Gastroesophageal sphincter (tissue), 4 donors: ENCODE measurements at regions not wholly inside any gene's neighbourhood (a gene's known extent, or its start where the extent isn't known, plus 50 kb on each side); places are given as distances from the start of the nearest gene placed in this dataset.

Experiments
- ATAC-seq: fragments of 150-250 bp; one replicate; pipeline ENCODE4 v1.9.1; 2016; ENCODE audit warnings: mild to moderate bottlenecking, moderate library complexity
- H3K27ac ChIP-seq, 4 donors: fragments of 200-600 bp; sonication (generic) in 3 of 4; 1 replicate in 3 of 4; 2 replicates in 1 of 4; pipeline ENCODE4 v1.5.1; 2016 to 2019
- H3K27me3 ChIP-seq: fragments of 200-600 bp; sonication (generic); one replicate; pipeline ENCODE4 v1.5.1; 2019
- H3K36me3 ChIP-seq, 2 donors: fragments of 200-600 bp; sonication (generic); one replicate each; pipeline ENCODE4 v1.5.1; 2019; ENCODE audit warnings: control low read depth in 1 of 2
- H3K4me1 ChIP-seq, 3 donors: fragments of 200-600 bp; sonication (generic); 1 replicate in 2 of 3; 2 replicates in 1 of 3; pipeline ENCODE4 v1.5.1; 2016 to 2019; ENCODE audit warnings: control low read depth in 2 of 3
- H3K4me3 ChIP-seq, 2 donors: fragments of 200-600 bp; sonication (generic); one replicate each; pipeline ENCODE4 v1.5.1; 2019; ENCODE audit warnings: mild to moderate bottlenecking in 1 of 2, moderate library complexity in 1 of 2
- H3K9me3 ChIP-seq, 3 donors: fragments of 200-600 bp; sonication (generic); one replicate each; pipeline ENCODE4 v1.5.1; 2017 to 2019; ENCODE audit warnings: control low read depth in 2 of 3
- CTCF ChIP-seq, 4 experiments: fragments of 200-600 bp in 2 of 4; fragments of 450-650 bp in 2 of 4; sonication (generic) in 1 of 4; IDR thresholded peaks; one replicate each; pipeline ENCODE4 v1.5.1; 2017 to 2019; ENCODE audit warnings: antibody characterized with exemption in 4 of 4, mild to moderate bottlenecking in 2 of 4, moderate library complexity in 2 of 4
- EP300 ChIP-seq: sonication (generic); formaldehyde crosslinking; IDR thresholded peaks from one replicate; pipeline ENCODE4 v1.6.1; 2017; ENCODE audit warnings: antibody characterized with exemption, mild to moderate bottlenecking
- POLR2A ChIP-seq, 2 donors: fragments of 450-650 bp; IDR thresholded peaks; one replicate each; pipeline ENCODE4 v1.6.1; 2017; ENCODE audit warnings: antibody characterized with exemption in 2 of 2, mild to moderate bottlenecking in 2 of 2, moderate library complexity in 1 of 2
- POLR2AphosphoS5 ChIP-seq: sonication (generic); formaldehyde crosslinking; IDR thresholded peaks from one replicate; pipeline ENCODE4 v1.6.1; 2017; ENCODE audit warnings: antibody characterized with exemption
- WGBS, 2 donors: methylation state at CpG; one replicate each; pipeline ENCODE4 v1.1.5; 2018; ENCODE audit warnings: low coverage in 1 of 2; 5-methylcytosine and 5-hydroxymethylcytosine counted together

GRCh38 chr14:58828298-58828697 is 190.5 kb downstream of the DACT1 start:
- no peak overlapping the region for H3K4me3 ChIP-seq
- H3K27me3 ChIP-seq, result no peaks in the 10 kb centered on the region
- H3K4me1 ChIP-seq, result no peaks in the 10 kb centered on the region
- ATAC-seq, result no peak
- H3K9me3 ChIP-seq, result peaks cover 0 to 11% (median 0%) of the 10 kb centered on the region in 3 donors
- no peaks in the 10 kb centered on the region for H3K36me3 ChIP-seq
- no peak for TF ChIP-seq EP300
- no peak for TF ChIP-seq CTCF (IDR thresholded peaks at IDR 0.05)
- TF ChIP-seq POLR2A (IDR thresholded peaks at IDR 0.05), result no peak
- no peak for TF ChIP-seq POLR2AphosphoS5
- WGBS, 2 donors, result 91 to 100% methylated on average over 2 to 10 of the region's 15 CpGs
- H3K27ac ChIP-seq, result no peak overlapping the region

- Histone ChIP-seq H3K9me3 (peaks cover 0 to 11% (median 0%) of the 10 kb centered on the region in 3 donors), H3K4me1 (no peaks in the 10 kb centered on the region), H3K36me3 (no peaks in the 10 kb centered on the region), H3K27ac (no peak overlapping the region), H3K27me3 (no peaks in the 10 kb centered on the region), H3K4me3 (no peak overlapping the region)
- no peak for ATAC-seq
- WGBS, 2 donors, result 41 to 55% methylated on average over 3 of the region's 3 CpGs
- no peak for TF ChIP-seq POLR2A (IDR thresholded peaks at IDR 0.05)
- TF ChIP-seq POLR2AphosphoS5, result no peak
- no peak for TF ChIP-seq EP300
Measured at GRCh38 chr14:58829594-58829993, 191.8 kb downstream of the DACT1 start.

- Histone ChIP-seq H3K9me3 (peaks cover 0 to 11% (median 0%) of the 10 kb centered on the region in 3 donors), H3K36me3 (no peaks in the 10 kb centered on the region), H3K4me3 (no peak overlapping the region), H3K27me3 (no peaks in the 10 kb centered on the region), H3K27ac (no peak overlapping the region), H3K4me1 (no peaks in the 10 kb centered on the region)
- ATAC-seq, result no peak
- 80 to 95% methylated on average over 2 of the region's 2 CpGs for WGBS, 2 donors
- TF ChIP-seq CTCF (IDR thresholded peaks at IDR 0.05) (no peak), POLR2A (IDR thresholded peaks at IDR 0.05) (no peak), POLR2AphosphoS5 (no peak), EP300 (no peak)
Measured at GRCh38 chr14:58830121-58830520, 192.4 kb downstream of the DACT1 start.

- no peak overlapping the region for H3K27ac ChIP-seq
- TF ChIP-seq EP300, result no peak
- TF ChIP-seq POLR2AphosphoS5, result no peak
- TF ChIP-seq CTCF (IDR thresholded peaks at IDR 0.05), result no peak
- no peak for TF ChIP-seq POLR2A (IDR thresholded peaks at IDR 0.05)
- WGBS, 2 donors, result 10 to 35% methylated on average over 2 to 3 of the region's 3 CpGs
- H3K36me3 ChIP-seq, result no peaks in the 10 kb centered on the region
- H3K9me3 ChIP-seq, result peaks cover 0 to 6% (median 0%) of the 10 kb centered on the region in 3 donors
- no peak overlapping the region for H3K4me3 ChIP-seq
- ATAC-seq, result no peak
- no peaks in the 10 kb centered on the region for H3K4me1 ChIP-seq
- no peaks in the 10 kb centered on the region for H3K27me3 ChIP-seq
Measured at GRCh38 chr14:58832095-58832521, 194.3 kb downstream of the DACT1 start.

- Histone ChIP-seq H3K36me3 (no peaks in the 10 kb centered on the region), H3K4me1 (no peaks in the 10 kb centered on the region), H3K27ac (no peak overlapping the region), H3K4me3 (no peak overlapping the region), H3K9me3 (no peaks in the 10 kb centered on the region), H3K27me3 (no peaks in the 10 kb centered on the region)
- ATAC-seq, result no peak
- WGBS, 2 donors, result 90% methylated on average over 2 of the region's 33 CpGs; no CpG with 5 or more reads in 1 of the 2 donors
- TF ChIP-seq POLR2A (IDR thresholded peaks at IDR 0.05), result no peak
- no peak for TF ChIP-seq CTCF (IDR thresholded peaks at IDR 0.05)
- TF ChIP-seq POLR2AphosphoS5, result no peak
- no peak for TF ChIP-seq EP300
Measured at GRCh38 chr14:58833634-58834378, 196.0 kb downstream of the DACT1 start.
